GM21619 (cell line): ENCODE measurements at regions not wholly inside any gene's neighbourhood (a gene's known extent, or its start where the extent isn't known, plus 50 kb on each side); places are given as distances from the start of the nearest gene placed in this dataset.
"Not testable (repeated sequence)": the region's sequence is repeated elsewhere in the genome, so short reads cannot be mapped to it uniquely, and the experiment has no call there.

ENCODE experiments used
- ATAC-seq: cut with Tn5 transposase; IDR thresholded peaks from one replicate; pipeline ENCODE4 v1.9.1; 2021; ENCODE audit not compliant: unreplicated experiment

DNA sequence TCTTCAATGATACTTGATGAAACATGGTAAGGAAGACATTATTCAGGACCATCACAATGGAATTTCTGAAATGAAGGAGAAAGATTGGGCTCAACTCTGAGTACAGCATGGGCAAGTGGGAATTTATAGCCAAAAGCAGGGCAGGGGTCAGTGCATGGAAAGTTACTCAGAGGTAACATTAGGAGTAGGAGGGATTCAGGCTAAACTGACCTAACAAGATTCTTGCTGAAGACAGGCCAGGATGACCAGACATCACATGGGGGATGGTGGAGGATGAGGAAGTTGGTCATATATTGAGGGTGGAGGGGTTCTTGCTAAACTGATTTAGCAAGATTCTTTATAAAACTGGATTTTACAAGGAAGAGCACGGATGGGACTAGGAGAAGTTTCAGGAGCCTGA, 489.8 kb downstream of the ADCYAP1 start:
- ATAC-seq = no peak

DNA sequence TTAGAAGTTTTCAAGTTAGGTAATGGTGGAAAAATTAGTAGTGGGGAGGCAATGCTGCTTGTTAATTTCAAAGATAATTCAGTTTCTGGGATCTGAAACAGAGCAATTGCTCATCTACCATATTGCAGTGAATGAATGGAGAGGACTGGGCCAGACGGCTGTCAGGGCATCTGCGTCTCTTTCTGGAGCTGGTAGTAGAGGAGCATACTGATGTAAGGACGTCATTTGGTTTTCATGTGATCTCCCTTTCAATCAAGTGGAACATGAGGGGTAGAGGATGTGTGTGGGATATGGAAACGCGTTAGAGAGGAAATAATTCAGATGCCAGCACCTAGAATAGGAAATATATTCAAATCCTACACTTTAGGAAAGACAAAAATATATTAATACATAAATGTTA, 490.3 kb downstream of the ADCYAP1 start:
- ATAC-seq = no peak

DNA sequence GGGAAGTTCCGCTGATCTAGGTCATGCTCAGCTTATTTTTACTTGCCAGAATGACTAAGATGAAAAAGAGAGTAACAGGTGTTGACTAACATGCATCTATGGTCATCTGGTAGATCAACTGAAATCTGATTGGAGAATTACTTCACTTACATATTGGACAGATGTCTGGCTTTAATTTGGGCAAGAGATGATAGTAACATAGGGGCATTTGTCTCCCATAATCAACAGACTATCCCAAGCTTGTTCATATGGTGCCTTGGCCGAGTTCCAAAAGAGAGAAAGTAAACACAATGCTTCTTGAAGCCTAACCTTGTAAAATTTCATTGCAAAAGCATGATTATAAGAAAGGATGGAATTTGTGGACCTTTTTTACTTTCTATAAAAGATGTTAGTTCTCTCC, 503.7 kb downstream of the ADCYAP1 start:
- ATAC-seq = no peak

DNA sequence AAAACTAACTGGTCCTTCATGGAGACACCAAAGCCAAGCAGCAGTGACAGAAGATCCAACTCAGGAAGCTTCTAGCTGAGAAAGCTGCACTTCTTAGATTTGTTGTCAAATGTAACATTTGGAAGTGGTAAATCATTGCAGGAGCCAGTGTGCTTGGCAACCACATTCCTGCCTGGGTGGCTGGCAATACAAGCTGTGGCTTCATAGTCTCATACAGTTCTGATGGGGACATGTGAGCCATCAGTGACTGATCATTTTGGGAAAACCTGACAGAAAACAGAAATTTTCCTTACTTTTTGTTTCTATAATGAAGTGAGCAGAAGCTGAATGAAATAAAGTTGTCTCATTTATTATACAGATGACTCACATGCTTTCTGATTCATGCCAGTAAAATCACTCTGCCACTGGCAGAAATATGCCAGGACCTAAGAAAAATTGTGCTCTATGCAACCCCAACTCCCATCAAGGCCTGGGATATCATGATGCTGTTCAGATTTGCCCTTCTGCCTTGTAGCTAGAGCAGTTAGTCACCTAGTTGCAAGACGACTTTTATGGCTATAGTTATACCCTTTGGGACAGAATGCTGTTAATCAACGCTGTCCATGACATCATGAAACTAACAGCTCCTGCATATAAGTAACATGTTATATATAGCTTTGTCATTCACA, 508.1 kb downstream of the ADCYAP1 start:
- ATAC-seq = no peak

DNA sequence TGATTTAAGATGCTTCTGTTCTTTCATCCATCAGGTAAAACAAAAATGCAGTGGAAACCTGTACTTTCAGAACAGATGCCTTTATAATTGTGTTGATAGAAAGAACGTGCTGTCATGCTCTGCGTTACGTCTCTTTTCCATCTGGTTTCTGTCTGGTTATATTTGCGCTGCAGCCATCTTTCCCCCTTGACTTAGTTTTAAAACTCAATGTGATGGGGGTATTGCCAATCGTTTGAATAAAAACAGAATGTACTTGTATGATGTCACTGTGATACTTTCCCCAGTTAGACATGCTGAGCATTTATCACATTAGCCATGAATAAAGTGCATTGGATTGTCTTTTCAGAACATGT, 508.6 kb downstream of the ADCYAP1 start:
- ATAC-seq = no peak

- no peak for ATAC-seq
These were observed 511.4 kb downstream of the ADCYAP1 start for GRCh38 chr18:1416074-1416473.

GRCh38 chr18:1421502-1421901, 516.8 kb downstream of the ADCYAP1 start:
- no peak for ATAC-seq

DNA sequence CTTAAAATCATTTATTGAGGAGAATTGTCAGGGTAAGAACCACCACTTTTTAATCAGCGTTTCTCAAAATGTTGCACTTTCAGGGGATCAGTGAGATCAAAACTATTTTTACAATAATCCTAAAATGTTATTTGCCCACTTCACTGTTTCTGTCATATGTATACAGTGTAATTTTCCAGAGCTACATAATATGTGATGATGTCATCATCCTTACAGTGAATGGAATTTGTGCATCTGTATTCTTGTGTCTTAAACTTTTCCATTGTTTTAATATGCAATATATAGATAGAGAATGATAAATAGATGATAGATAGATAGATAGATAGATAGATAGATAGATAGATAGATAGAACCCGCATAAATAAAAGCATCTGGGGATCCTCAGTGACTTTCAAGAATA, 518.0 kb downstream of the ADCYAP1 start:
- no peak for ATAC-seq

DNA sequence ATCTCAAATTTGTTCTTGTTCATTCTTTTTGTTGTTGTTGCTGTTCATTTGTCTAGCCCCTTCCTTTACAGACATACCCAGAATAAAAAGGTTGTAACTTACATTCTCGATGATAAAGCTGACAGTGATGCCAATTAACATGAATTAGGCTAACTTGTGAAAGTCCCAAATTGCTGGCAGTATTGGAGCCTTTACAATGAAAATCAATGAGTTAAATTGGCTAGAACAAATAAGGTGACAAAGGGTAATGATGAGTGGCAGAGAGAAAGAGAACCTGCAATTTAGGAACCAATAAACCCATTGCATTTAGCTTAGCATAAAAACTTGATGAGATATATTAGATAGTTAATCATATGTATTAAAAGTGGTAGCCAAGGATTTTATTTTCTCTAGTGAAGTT, 521.0 kb downstream of the ADCYAP1 start:
- no peak for ATAC-seq

DNA sequence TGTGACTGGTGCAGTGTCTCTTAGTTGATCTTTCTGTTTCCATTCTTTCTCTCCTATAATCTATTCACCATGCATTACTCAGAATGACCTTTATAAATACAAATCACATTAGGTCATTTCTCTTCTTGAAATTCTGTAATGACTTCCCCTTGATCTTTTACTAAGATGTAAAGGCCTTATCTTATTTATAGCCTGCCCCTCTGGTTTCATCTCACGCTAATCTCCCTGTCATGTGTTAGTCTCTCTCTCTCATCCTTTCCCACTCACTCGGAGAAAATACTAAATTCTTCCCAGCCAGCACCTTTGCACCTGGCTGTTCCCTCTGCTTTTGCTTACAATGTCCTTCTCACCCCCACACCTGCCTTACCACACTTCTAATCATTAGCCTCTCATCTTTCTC, 530.8 kb downstream of the ADCYAP1 start:
- ATAC-seq = no peak

DNA sequence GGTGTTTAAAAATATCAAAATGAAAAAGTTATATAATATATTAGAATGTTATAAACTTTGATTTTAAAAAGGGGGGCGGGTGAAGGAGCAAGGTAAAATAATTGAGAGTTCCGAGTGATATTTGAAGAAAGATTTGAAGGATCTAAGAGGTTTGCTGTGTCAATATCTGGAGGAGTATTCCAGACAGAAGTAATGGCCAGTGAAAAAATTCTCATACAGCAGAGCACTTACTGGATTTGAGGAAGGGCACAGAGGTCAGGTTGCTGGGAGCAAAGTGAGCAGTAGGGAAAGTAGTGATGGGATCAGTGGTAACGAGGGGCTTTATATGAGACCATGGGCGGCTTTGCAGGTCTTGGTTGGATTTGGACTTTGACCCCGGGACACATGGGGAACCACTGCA, 531.5 kb downstream of the ADCYAP1 start:
- no peak for ATAC-seq

- no peak for ATAC-seq
These were observed 533.8 kb downstream of the ADCYAP1 start for GRCh38 chr18:1438458-1438910.

DNA sequence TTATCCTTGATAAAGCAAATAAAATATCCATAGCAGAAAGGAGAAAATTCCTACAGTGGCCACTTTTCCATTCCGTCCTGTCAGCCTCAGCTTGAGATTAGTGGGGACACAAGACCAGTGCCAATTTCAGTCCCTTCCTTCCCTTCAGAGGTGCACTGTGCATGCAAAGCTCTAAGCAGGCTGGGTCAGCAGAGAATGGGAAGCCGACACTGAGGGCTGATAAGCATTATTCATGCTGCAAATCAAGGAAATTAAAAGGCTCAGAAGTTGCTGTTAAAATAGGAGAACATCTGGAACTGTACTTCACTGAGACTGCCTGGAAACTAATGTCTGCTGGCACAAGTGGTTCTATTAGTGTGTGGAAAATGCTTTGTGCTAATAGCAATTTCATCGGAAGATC, 534.3 kb downstream of the ADCYAP1 start:
- ATAC-seq = no peak

DNA sequence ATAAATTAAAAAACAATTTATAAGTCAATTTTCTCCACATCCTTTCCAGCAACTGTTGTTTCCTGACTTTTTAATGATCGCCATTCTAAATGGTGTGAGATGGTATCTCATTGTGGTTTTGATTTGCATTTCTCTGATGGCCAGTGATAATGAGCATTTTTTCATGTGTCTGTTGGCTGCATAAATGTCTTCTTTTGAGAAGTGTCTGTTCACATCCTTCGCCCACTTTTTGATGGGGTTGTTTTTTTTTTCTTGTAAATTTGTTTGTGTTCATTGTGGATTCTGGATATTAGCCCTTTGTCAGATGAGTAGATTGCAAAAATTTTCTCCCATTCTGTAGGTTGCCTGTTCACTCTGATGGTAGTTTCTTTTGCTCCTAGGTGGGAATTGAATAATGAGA, 539.4 kb downstream of the ADCYAP1 start:
- ATAC-seq = not testable (repeated sequence)

GRCh38 chr18:1446765-1447164, 542.1 kb downstream of the ADCYAP1 start:
- no peak for ATAC-seq

DNA sequence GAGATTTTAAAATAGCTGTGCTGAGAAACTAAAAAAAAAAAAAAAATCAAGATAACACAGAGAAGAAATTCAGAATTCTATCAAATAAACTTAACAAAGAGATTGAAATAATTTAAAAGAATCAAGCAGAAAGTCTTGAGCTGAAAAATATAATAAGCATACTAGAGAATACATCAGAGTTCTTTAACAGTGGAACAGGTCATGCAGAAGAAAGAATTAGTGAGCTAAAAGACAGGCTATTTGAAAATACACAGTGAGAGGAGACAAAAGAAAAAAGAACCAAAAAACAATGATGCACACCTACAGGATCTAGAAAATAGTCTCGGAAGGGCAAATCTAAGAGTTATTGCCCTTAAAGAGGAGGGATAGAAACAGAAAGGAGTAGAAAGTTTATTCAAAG, 548.1 kb downstream of the ADCYAP1 start:
- no peak for ATAC-seq

DNA sequence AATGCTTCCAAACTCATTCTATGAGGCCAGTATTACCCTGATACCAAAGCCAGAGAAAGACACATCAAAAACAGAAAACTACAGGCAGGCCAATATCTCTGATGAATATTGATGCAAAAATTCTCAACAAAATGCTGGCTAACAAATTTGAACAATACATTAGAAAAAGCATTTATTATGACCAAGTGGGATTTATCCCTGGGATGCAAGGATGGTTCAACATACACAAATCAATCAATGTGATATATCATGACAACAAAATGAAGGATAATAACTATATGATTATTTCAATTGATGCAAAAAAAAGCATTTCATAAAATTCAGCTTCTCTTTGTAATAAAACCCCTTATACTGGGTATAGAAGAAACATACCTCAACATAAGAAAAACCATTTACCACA, 550.9 kb downstream of the ADCYAP1 start:
- no peak for ATAC-seq

DNA sequence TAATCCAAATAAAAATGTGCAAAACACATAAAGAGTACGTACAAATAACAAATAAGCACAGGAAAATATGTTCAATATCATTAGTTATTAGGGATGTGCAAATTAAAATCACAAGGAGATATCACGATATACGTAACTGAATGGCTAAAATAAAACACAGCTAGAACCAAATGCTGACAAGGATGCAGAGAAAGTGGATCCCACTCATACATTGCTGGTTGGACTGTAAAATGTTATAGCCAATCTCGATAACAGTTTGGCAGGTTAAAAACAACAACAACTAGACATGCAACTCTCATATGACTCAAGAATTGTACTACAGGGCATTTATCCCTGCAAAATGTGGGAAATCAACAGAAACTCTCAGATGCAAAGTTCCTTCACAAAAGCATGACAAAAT, 553.9 kb downstream of the ADCYAP1 start:
- no peak for ATAC-seq

- ATAC-seq = no peak
These were observed 559.3 kb downstream of the ADCYAP1 start for GRCh38 chr18:1463981-1464380.

DNA sequence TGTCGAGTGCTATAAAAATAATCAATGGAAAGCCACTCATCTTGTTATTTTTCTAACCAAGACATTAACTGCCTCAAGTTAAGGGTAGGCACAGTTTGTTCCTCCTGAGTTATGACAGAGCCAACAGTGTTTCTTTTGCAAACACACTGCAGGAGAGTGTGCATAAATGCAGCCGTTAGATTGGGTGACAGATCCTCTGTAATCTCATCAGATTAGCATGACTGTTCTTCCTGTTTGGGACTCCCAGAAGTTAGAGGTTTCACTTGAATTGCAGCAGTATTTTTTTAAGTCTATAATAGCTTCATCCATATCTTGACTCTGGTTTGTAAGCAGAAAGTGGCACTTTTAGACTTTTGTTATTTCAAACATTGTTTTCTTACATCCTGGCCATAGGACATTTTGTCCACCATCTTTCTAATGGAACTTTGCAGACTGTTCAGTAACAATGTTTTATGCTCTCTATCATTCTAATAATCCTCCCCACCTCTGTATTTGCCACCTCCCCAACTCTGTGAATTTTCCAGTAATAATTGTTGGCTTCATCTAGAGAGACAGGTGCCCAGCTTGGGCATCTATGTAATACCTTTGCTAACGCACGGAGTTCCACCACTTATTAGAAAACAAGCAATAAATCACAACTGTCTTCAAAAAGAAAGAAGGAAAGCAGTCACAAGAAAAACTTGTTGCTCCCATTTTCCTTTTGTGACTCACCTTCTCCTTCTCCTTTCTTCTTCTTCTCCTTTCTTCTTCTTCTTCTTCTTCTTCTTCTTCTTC, 560.0 kb downstream of the ADCYAP1 start:
- ATAC-seq = no peak

DNA sequence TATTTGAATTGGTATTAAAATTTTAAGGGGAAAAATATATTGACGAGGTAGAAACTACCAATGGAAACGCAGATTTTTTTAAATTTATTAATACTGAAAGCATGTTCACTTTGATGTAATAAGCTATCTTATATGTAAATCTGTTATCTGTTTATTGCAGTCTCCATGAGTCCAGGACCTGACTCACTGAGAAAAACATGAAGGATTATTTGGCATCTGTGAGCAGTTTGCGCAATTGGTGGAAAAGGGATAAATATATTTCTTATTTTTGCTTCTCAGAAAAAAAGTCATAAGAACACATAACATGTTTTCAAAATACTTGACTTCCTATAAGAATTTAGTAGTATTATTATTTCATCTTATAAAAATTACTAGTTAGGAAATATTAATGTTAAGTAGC, 561.4 kb downstream of the ADCYAP1 start:
- ATAC-seq = no peak

DNA sequence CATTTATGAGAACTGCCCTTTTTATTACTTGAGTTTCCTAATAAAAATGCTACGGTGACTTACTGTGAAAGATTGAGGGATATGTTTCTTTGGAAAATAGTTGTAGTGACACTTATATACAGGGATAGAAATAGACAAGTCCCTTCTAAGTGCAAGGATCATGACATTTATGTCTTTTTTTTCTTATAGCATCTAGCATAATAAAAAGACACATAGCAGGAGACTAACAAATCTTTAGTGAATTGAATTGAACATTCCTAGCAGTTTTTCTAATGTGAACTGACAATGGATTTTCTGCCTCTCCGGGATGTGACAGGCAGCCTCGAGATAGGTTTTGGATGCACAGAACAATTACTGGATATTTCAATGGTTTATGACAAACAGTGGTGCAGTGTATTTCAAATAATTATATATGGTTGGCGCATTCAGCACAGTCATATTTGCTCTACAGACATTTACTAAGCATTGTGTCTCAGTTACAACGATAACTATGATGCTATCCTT, 562.8 kb downstream of the ADCYAP1 start:
- no peak for ATAC-seq

DNA sequence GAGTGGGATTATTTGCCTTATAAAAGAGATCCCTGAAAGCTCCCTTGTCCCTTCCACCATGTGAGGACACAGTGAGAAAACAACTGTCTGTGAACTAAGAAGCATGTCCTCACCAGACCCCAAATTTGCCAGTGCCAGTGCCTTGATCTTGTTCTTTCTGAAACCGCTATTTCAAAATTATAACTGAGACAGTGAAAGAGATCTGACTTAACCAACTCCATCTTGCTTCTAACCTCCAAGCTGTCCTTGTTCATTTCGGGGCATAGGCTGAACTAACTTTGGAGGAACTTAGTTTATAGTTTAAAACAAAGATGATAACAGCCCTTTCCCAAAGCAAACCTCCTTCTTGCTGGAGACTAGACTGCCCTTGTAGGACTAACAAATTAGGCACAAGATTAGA, 563.9 kb downstream of the ADCYAP1 start:
- no peak for ATAC-seq
